ENCODE measurements at regions not wholly inside any gene's neighbourhood (a gene's known extent, or its start where the extent isn't known, plus 50 kb on each side); places are given as distances from the start of the nearest gene placed in this dataset.
"Not testable (repeated sequence)": the region's sequence is repeated elsewhere in the genome, so short reads cannot be mapped to it uniquely, and the experiment has no call there.

DNA sequence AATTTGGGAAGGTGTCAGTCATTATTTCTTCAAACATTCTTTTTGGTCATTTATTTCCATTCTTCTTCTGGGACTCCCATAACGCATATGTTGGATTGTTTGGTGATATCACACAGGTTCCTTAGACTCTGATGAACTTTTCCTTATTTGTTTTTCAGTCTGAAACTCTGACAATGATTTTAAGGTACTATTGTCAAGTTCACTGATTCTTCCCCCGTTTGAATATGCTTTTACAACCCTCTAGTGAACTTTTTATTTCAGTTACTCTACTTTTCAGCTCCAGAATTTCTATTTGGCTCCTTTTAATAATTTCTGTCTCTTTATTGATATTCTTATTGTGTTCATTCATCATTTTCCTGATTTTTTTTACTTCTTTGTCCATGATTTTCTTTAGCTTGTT is 92.5 kb upstream of the RORB start:
- no peak for DNase-seq (ENCODE audit: low read depth)
- H3K4me3 ChIP-seq (ENCODE audit: low read length) = no peak overlapping the region
- TF ChIP-seq CTCF (conservative IDR thresholded peaks at IDR 0.05; ENCODE audit: low read length) = no peak

- TF ChIP-seq CTCF (conservative IDR thresholded peaks at IDR 0.05; ENCODE audit: low read length) = no peak
- no peak for DNase-seq (ENCODE audit: low read depth)
- no peak overlapping the region for H3K4me3 ChIP-seq (ENCODE audit: low read length)
Measured at GRCh38 chr9:74407166-74407565, 90.0 kb upstream of the RORB start.

DNA sequence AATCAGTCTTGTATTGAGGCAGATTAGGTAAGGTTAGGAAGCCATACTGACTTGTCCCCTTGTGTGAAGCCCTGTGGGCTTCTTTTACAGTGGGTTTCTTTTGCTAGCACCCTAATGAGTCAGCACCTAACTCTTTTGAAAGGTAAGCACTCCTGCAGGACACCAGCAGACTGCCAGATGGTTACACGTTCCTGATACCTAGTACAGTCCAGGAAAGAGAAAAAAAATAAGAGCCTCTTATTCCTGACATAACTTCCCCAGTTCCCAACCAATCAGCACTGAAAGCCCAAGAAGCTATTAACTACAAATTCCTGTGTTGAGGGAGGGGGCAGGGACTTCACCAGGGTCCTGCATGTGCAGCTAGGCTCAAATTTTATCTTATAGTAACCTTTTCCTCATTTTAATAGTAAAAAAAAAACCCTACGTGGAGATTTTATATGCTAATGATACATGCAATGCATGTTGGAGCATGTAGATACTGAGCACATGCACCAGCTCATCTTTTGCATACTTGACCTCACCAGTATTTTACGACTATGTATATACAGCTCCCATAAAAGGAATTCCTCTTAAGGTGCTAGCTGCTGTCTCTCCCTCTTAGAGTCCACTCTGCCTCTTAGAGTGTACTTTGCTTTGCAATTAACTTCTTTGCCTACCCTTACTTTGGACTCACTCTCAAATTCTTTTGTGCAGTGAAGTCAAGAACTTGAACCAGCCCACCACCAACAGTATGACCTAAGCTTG is 84.7 kb upstream of the RORB start:
- no peak overlapping the region for H3K4me3 ChIP-seq (ENCODE audit: low read length)
- TF ChIP-seq CTCF (conservative IDR thresholded peaks at IDR 0.05; ENCODE audit: low read length) = no peak
- no peak for DNase-seq (ENCODE audit: low read depth)

- TF ChIP-seq CTCF (conservative IDR thresholded peaks at IDR 0.05; ENCODE audit: low read length) = no peak
- DNase-seq (ENCODE audit: low read depth) = no peak
- no peak overlapping the region for H3K4me3 ChIP-seq (ENCODE audit: low read length)
Measured at GRCh38 chr9:74413876-74414275, 83.3 kb upstream of the RORB start.

- DNase-seq (ENCODE audit: low read depth) = no peak
- H3K4me3 ChIP-seq (ENCODE audit: low read length) = no peak overlapping the region
- no peak for TF ChIP-seq CTCF (conservative IDR thresholded peaks at IDR 0.05; ENCODE audit: low read length)
Measured at GRCh38 chr9:74414325-74414724, 82.8 kb upstream of the RORB start.

- no peak overlapping the region for H3K4me3 ChIP-seq (ENCODE audit: low read length)
- no peak for TF ChIP-seq CTCF (conservative IDR thresholded peaks at IDR 0.05; ENCODE audit: low read length)
- DNase-seq (ENCODE audit: low read depth) = no peak
Measured at GRCh38 chr9:74415995-74416394, 81.1 kb upstream of the RORB start.

DNA sequence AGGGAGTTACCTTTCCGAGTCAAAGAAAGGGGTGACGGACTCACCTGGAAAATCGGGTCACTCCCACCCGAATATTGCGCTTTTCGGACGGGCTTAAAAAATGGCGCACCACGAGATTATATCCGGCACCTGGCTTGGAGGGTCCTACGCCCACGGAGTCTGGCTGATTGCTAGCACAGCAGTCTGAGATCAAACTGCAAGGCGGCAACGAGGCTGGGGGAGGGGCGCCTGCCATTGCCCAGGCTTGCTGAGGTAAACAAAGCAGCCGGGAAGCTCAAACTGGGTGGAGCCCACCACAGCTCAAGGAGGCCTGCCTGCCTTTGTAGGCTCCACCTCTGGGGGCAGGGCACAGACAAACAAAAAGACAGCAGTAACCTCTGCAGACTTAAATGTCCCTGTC is 72.6 kb upstream of the RORB start:
- DNase-seq (ENCODE audit: low read depth); H3K4me3 ChIP-seq (ENCODE audit: low read length): not testable (repeated sequence)
